SK-N-SH (cell line): ENCODE measurements at regions not wholly inside any gene's neighbourhood (a gene's known extent, or its start where the extent isn't known, plus 50 kb on each side); places are given as distances from the start of the nearest gene placed in this dataset.

Source experiments
- CTCF ChIA-PET: fragments of 300-600, 350-600 bp; formaldehyde crosslinking; extraction: SDS; loops from one replicate; lab custom pipeline; 2021; lab: Yijun Ruan, JAX
- POLR2A ChIA-PET: fragments of 350-600 bp; sonication (Branson Sonifier 250); formaldehyde crosslinking; extraction: SDS; loops from one replicate; lab custom pipeline; 2020; ENCODE audit warnings: antibody characterized with exemption, inconsistent platforms; lab: Yijun Ruan, JAX
- DNase-seq: peaks from one replicate; pipeline ENCODE4 v3.0.0; 2012
- H2AFZ ChIP-seq: fragments of 200-600 bp; sonication (generic); 2 replicates; pipeline ENCODE4 v1.8.1; 2016; ENCODE audit warnings: antibody characterized with exemption, mild to moderate bottlenecking, low read depth
- H3F3A ChIP-seq: fragments of 200-600 bp; sonication (generic); replicated peaks from 2 replicates; pipeline ENCODE3; 2016; ENCODE audit warnings: antibody characterized with exemption, mild to moderate bottlenecking; ENCODE audit not compliant: insufficient read depth
- H3K27ac ChIP-seq, 2 experiments: fragments of 200-500 bp in 1 of 2; fragments of 200-600 bp in 1 of 2; sonication (Bioruptor generic) in 1 of 2; sonication (generic), shearing (Covaris generic) in 1 of 2; 2 replicates each; pipeline versions ENCODE4 v1.5.1 to v1.6.1; 2014 to 2016; ENCODE audit warnings: low read depth in 2 of 2, inconsistent platforms in 1 of 2, low read length in 1 of 2, mild to moderate bottlenecking in 1 of 2, mixed read lengths in 1 of 2
- H3K27me3 ChIP-seq: fragments of 200-600 bp; sonication (generic), shearing (Covaris generic); 2 replicates; pipeline ENCODE4 v1.6.1; 2016; ENCODE audit warnings: mixed run types; ENCODE audit not compliant: insufficient read depth
- H3K36me3 ChIP-seq, 2 experiments: fragments of 200-500 bp in 1 of 2; fragments of 200-600 bp in 1 of 2; sonication (Bioruptor generic) in 1 of 2; sonication (generic) in 1 of 2; replicated peaks in 1 of 2; 2 replicates each; pipeline versions ENCODE3 to v1.5.1; 2014 to 2016; ENCODE audit warnings: low read length in 1 of 2, mild to moderate bottlenecking in 1 of 2; ENCODE audit not compliant: insufficient read depth in 2 of 2, control insufficient read depth in 1 of 2
- H3K4me1 ChIP-seq, 2 experiments: fragments of 200-500 bp in 1 of 2; fragments of 200-600 bp in 1 of 2; sonication (Bioruptor generic) in 1 of 2; sonication (generic), shearing (Covaris generic) in 1 of 2; 2 replicates each; pipeline versions ENCODE4 v1.5.1 to v1.6.1; 2014 to 2016; ENCODE audit warnings: low read depth in 1 of 2, low read length in 1 of 2, mixed run types in 1 of 2; ENCODE audit not compliant: insufficient read depth in 2 of 2, control insufficient read depth in 1 of 2
- H3K4me2 ChIP-seq: fragments of 200-600 bp; sonication (generic), shearing (Covaris generic); 2 replicates; pipeline ENCODE4 v1.6.1; 2017; ENCODE audit warnings: mixed run types
- H3K4me3 ChIP-seq, 2 experiments: fragments of 200-500 bp in 1 of 2; fragments of 200-600 bp in 1 of 2; sonication (Bioruptor generic) in 1 of 2; sonication (generic), shearing (Covaris generic) in 1 of 2; 2 replicates each; pipeline versions ENCODE4 v1.5.1 to v1.8.1; 2014 to 2016; ENCODE audit warnings: low read depth in 2 of 2, inconsistent platforms in 1 of 2, low read length in 1 of 2, mild to moderate bottlenecking in 1 of 2, mixed read lengths in 1 of 2, moderate library complexity in 1 of 2
- H3K79me2 ChIP-seq: fragments of 200-600 bp; sonication (generic); 2 replicates; pipeline ENCODE4 v1.8.1; 2017; ENCODE audit warnings: mild to moderate bottlenecking; ENCODE audit not compliant: insufficient read depth
- H3K9ac ChIP-seq: fragments of 200-600 bp; sonication (generic); 2 replicates; pipeline ENCODE4 v1.6.1; 2017; ENCODE audit warnings: mixed run types
- H3K9me2 ChIP-seq: fragments of 200-600 bp; sonication (generic); 2 replicates; pipeline ENCODE4 v1.6.1; 2017; ENCODE audit warnings: mixed run types
- H3K9me3 ChIP-seq: fragments of 200-600 bp; sonication (generic); 2 replicates; pipeline ENCODE4 v1.6.1; 2017; ENCODE audit warnings: mixed run types, mild to moderate bottlenecking, moderate library complexity
- H4K20me1 ChIP-seq: fragments of 200-600 bp; sonication (generic); 2 replicates; pipeline ENCODE4 v1.6.1; 2017; ENCODE audit warnings: mild to moderate bottlenecking, mixed run types; ENCODE audit not compliant: insufficient read depth
- ELF1 ChIP-seq: IDR thresholded peaks from 2 replicates; pipeline ENCODE4 v1.4.0; 2012
- FOXJ3 ChIP-seq: sonication (generic); formaldehyde crosslinking; IDR thresholded peaks from 2 replicates; pipeline ENCODE4 v1.5.1; 2020; ENCODE audit warnings: mild to moderate bottlenecking, missing genetic modification reagents
- GABPA ChIP-seq: IDR thresholded peaks from 2 replicates; pipeline ENCODE4 v1.4.0; 2012; ENCODE audit warnings: low read depth, mild to moderate bottlenecking
- JUND ChIP-seq: IDR thresholded peaks from 2 replicates; pipeline ENCODE4 v1.4.0; 2012
- NFIC ChIP-seq: IDR thresholded peaks from 2 replicates; pipeline ENCODE4 v1.4.0; 2012; ENCODE audit warnings: borderline replicate concordance
- YY1 ChIP-seq: IDR thresholded peaks from 2 replicates; pipeline ENCODE4 v1.4.0; 2012; ENCODE audit warnings: low read depth, mild to moderate bottlenecking
- WGBS: methylation state at CpG from one replicate; pipeline ENCODE4 v1.1.6; 2017; ENCODE audit warnings: low lambda C conversion rate; 5-methylcytosine and 5-hydroxymethylcytosine counted together
- TF ChIP-seq, protein P1 (sequence below): IDR thresholded peaks from 2 replicates; pipeline ENCODE4; 2012
- TF ChIP-seq, protein P2 (sequence below): fragments of 150-350 bp; IDR thresholded peaks from 2 replicates; pipeline ENCODE4 v1.6.1; 2016; ENCODE audit warnings: mild to moderate bottlenecking, low read depth, low read length
- TF ChIP-seq, protein P3 (sequence below): IDR thresholded peaks from 2 replicates; pipeline ENCODE4 v1.4.0; 2012; ENCODE audit warnings: low read depth, borderline replicate concordance
- TF ChIP-seq, protein P4 (sequence below): fragments of 200-600 bp; sonication (generic); IDR thresholded peaks from 2 replicates; pipeline ENCODE4 v1.6.1; 2017; ENCODE audit warnings: antibody characterized with exemption, mild to moderate bottlenecking, moderate library complexity
- TF ChIP-seq, protein P5 (sequence below): IDR thresholded peaks from 2 replicates; pipeline ENCODE4 v1.4.0; 2012; ENCODE audit warnings: low read depth, borderline replicate concordance
- TF ChIP-seq, protein P6 (sequence below): fragments of 150-350 bp; IDR thresholded peaks from 2 replicates; pipeline ENCODE4 v1.6.1; 2017; ENCODE audit warnings: antibody characterized with exemption, low read length, low read depth, borderline replicate concordance

DNA sequence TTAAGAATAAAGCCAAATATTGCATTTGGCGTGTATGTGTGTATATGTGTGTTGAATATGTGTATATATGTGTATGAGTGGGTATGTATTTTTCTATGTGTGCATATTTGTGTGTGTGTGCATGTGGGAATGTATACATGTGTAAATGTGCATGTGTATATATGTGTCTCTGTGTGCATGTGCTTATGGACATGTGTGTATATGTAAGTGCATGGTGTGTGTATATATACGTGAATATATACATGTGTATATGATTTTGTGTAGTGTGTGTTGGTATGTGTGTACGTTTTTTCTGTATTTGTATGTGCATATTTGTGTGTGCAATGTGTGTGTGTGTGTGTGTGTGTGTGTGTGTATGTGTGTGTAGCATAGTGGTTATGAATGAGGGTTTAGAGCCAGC, 1021.0 kb downstream of the AACS start (continued):
- TF ChIP-seq, protein P1, sequence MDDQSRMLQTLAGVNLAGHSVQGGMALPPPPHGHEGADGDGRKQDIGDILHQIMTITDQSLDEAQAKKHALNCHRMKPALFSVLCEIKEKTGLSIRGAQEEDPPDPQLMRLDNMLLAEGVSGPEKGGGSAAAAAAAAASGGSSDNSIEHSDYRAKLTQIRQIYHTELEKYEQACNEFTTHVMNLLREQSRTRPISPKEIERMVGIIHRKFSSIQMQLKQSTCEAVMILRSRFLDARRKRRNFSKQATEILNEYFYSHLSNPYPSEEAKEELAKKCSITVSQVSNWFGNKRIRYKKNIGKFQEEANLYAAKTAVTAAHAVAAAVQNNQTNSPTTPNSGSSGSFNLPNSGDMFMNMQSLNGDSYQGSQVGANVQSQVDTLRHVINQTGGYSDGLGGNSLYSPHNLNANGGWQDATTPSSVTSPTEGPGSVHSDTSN: no peak
- TF ChIP-seq GABPA (no peak), FOXJ3 (CRISPR knock-in tag) (no peak)

DNA sequence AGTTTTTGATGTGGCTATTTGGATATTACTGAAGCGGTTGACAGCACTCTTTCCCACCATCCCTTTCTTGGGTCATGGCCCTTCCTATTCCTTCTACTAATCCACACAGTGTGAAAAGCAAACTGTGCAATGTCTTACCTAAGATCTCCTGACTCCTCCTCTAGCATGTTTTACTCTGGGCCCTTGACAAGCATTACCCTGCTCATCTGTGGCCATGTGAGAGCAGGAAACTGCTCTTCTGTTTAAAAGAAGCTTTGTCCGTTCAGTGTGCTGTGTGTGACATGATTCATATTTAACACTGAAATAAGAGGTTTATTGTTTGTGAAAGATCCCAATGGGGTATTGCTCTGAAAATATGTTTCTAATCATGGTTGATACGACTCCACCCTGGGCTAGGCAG, 1022.5 kb downstream of the AACS start:
- no peak overlapping the region for H3K9ac ChIP-seq
- H3K27me3 ChIP-seq: no peaks in the 10 kb centered on the region
- H3K27ac ChIP-seq: no peak overlapping the region
- DNase-seq: no peak
- no peaks in the 10 kb centered on the region for H4K20me1 ChIP-seq
- H3K79me2 ChIP-seq: no peaks in the 10 kb centered on the region
- TF ChIP-seq, protein P2, sequence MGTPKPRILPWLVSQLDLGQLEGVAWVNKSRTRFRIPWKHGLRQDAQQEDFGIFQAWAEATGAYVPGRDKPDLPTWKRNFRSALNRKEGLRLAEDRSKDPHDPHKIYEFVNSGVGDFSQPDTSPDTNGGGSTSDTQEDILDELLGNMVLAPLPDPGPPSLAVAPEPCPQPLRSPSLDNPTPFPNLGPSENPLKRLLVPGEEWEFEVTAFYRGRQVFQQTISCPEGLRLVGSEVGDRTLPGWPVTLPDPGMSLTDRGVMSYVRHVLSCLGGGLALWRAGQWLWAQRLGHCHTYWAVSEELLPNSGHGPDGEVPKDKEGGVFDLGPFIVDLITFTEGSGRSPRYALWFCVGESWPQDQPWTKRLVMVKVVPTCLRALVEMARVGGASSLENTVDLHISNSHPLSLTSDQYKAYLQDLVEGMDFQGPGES: no peak
- no peaks in the 10 kb centered on the region for H3K36me3 ChIP-seq
- H3K4me1 ChIP-seq: no peaks in the 10 kb centered on the region
- ChIA-PET CTCF (no interaction called here), POLR2A (no interaction called here)
- H3K4me2 ChIP-seq: no peak overlapping the region
- no peaks in the 10 kb centered on the region for H3F3A ChIP-seq
- H3K9me3 ChIP-seq: no peaks in the 10 kb centered on the region
- 41% methylated on average over 3 of the region's 3 CpGs for WGBS
- no peak overlapping the region for H3K4me3 ChIP-seq
- H2AFZ ChIP-seq: no peak overlapping the region
- no peaks in the 10 kb centered on the region for H3K9me2 ChIP-seq

DNA sequence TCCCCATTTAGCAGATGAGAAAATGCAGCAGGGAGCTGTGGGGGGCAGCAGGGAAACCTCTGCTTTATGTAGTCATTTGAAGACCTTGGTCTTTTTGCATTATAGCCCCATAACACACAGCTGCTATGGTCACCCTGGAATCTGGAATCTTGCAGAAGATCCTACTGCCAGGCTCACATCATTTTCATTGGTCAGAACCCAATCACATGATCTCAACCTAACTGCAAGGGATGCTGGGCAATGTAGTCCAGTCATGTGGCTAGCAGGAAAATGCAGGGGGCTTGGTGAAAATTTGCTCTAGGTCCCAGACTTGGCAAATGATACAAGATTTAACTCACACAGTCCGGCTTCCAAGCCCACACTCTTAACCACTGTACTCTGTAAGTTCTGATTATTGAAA, 1028.7 kb downstream of the AACS start:
- POLR2A ChIA-PET: no interaction called here
- WGBS: 27% methylated on average over 1 of the region's 1 CpG

More for the DNA sequence above, 1028.7 kb downstream of the AACS start:
- Histone ChIP-seq H3K27me3 (no peaks in the 10 kb centered on the region), H3K27ac (no peak overlapping the region), H3K9me2 (no peaks in the 10 kb centered on the region), H3K4me1 (no peaks in the 10 kb centered on the region), H2AFZ (no peak overlapping the region), H3K9ac (no peak overlapping the region), H3K4me3 (no peak overlapping the region), H3K36me3 (no peaks in the 10 kb centered on the region), H3K79me2 (no peaks in the 10 kb centered on the region), H3F3A (no peaks in the 10 kb centered on the region), H3K4me2 (no peak overlapping the region), H4K20me1 (no peaks in the 10 kb centered on the region), H3K9me3 (no peaks in the 10 kb centered on the region)
- TF ChIP-seq ELF1 (no peak), YY1 (no peak), NFIC (no peak), JUND (no peak)
- TF ChIP-seq, protein P3, sequence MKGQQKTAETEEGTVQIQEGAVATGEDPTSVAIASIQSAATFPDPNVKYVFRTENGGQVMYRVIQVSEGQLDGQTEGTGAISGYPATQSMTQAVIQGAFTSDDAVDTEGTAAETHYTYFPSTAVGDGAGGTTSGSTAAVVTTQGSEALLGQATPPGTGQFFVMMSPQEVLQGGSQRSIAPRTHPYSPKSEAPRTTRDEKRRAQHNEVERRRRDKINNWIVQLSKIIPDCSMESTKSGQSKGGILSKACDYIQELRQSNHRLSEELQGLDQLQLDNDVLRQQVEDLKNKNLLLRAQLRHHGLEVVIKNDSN: peak; percentile 92
- TF ChIP-seq, protein P4, sequence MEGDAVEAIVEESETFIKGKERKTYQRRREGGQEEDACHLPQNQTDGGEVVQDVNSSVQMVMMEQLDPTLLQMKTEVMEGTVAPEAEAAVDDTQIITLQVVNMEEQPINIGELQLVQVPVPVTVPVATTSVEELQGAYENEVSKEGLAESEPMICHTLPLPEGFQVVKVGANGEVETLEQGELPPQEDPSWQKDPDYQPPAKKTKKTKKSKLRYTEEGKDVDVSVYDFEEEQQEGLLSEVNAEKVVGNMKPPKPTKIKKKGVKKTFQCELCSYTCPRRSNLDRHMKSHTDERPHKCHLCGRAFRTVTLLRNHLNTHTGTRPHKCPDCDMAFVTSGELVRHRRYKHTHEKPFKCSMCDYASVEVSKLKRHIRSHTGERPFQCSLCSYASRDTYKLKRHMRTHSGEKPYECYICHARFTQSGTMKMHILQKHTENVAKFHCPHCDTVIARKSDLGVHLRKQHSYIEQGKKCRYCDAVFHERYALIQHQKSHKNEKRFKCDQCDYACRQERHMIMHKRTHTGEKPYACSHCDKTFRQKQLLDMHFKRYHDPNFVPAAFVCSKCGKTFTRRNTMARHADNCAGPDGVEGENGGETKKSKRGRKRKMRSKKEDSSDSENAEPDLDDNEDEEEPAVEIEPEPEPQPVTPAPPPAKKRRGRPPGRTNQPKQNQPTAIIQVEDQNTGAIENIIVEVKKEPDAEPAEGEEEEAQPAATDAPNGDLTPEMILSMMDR: no peak
- TF ChIP-seq, protein P5, sequence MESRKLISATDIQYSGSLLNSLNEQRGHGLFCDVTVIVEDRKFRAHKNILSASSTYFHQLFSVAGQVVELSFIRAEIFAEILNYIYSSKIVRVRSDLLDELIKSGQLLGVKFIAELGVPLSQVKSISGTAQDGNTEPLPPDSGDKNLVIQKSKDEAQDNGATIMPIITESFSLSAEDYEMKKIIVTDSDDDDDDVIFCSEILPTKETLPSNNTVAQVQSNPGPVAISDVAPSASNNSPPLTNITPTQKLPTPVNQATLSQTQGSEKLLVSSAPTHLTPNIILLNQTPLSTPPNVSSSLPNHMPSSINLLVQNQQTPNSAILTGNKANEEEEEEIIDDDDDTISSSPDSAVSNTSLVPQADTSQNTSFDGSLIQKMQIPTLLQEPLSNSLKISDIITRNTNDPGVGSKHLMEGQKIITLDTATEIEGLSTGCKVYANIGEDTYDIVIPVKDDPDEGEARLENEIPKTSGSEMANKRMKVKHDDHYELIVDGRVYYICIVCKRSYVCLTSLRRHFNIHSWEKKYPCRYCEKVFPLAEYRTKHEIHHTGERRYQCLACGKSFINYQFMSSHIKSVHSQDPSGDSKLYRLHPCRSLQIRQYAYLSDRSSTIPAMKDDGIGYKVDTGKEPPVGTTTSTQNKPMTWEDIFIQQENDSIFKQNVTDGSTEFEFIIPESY: no peak
- TF ChIP-seq, protein P6, sequence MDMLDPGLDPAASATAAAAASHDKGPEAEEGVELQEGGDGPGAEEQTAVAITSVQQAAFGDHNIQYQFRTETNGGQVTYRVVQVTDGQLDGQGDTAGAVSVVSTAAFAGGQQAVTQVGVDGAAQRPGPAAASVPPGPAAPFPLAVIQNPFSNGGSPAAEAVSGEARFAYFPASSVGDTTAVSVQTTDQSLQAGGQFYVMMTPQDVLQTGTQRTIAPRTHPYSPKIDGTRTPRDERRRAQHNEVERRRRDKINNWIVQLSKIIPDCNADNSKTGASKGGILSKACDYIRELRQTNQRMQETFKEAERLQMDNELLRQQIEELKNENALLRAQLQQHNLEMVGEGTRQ: 0 out of 2 replicates have a peak, but pooled peaks have one; percentile 6
- CTCF ChIA-PET: no interaction called here
- DNase-seq: peak; percentile 40
